Panc1 (cell line): ENCODE measurements at regions not wholly inside any gene's neighbourhood (a gene's known extent, or its start where the extent isn't known, plus 50 kb on each side); places are given as distances from the start of the nearest gene placed in this dataset.

ENCODE experiments used
- ATAC-seq: fragments of 200-7000 bp; cut with Tn5 transposase; 2 replicates; pipeline ENCODE4 v1.9.1; 2020; ENCODE audit warnings: mild to moderate bottlenecking, moderate library complexity
- BruUV-seq: library from RNA; stranded (reverse); fragments of 400-500 nt; replicated peaks from 2 replicates; lab custom pipeline; 2021; lab: Mats Ljungman, UMichigan
- CTCF ChIA-PET: fragments of 300-600 bp; sonication (Branson Sonifier 250); formaldehyde crosslinking; loops from one replicate; lab custom pipeline; 2022; ENCODE audit warnings: antibody characterized with exemption; lab: Charles Lee
- POLR2A ChIA-PET: fragments of 300-600 bp; sonication (Branson Sonifier 250); formaldehyde crosslinking; loops from one replicate; lab custom pipeline; 2022; ENCODE audit warnings: antibody characterized with exemption; lab: Charles Lee
- DNase-seq: peaks from one replicate; pipeline ENCODE4 v3.0.0-alpha.2; 2010; ENCODE audit warnings: low read depth, low spot score
- H3K27ac ChIP-seq: 2 replicates; pipeline ENCODE4 v1.5.1; 2011; ENCODE audit warnings: mild to moderate bottlenecking, low read length, inconsistent platforms
- H3K27me3 ChIP-seq: fragments of 200-500 bp; sonication (Bioruptor generic); 2 replicates; pipeline ENCODE4 v1.6.0; 2014; ENCODE audit warnings: low read length, inconsistent platforms; ENCODE audit not compliant: control insufficient read depth, insufficient read depth
- H3K36me3 ChIP-seq: fragments of 200-500 bp; sonication (Bioruptor generic); 2 replicates; pipeline ENCODE4 v1.5.1; 2014; ENCODE audit warnings: inconsistent platforms, mild to moderate bottlenecking, low read length, moderate library complexity; ENCODE audit not compliant: control insufficient read depth, insufficient read depth
- H3K4me1 ChIP-seq: 2 replicates; pipeline ENCODE4 v1.5.1; 2011; ENCODE audit warnings: inconsistent platforms, mild to moderate bottlenecking, low read length, moderate library complexity; ENCODE audit not compliant: control insufficient read depth, insufficient read depth
- H3K4me3 ChIP-seq, 2 experiments: 2 replicates each; pipeline ENCODE4 v1.5.1; 2011 to 2012; ENCODE audit warnings: low read depth in 2 of 2, low read length in 2 of 2, mild to moderate bottlenecking in 2 of 2, inconsistent platforms in 1 of 2, moderate library complexity in 1 of 2
- H3K9me3 ChIP-seq: fragments of 200-500 bp; sonication (Bioruptor generic); 2 replicates; pipeline ENCODE4 v1.5.1; 2014; ENCODE audit warnings: low read depth, mild to moderate bottlenecking, inconsistent platforms, low read length, moderate library complexity; ENCODE audit not compliant: control insufficient read depth, insufficient read depth
- POLR2AphosphoS5 ChIP-seq: IDR thresholded peaks from 2 replicates; pipeline ENCODE4 v1.6.1; 2012; ENCODE audit warnings: mild to moderate bottlenecking, low read depth, low read length, moderate library complexity
- SIN3A ChIP-seq: IDR thresholded peaks from 2 replicates; pipeline ENCODE4 v1.6.1; 2012; ENCODE audit warnings: low read depth, mild to moderate bottlenecking, low read length, moderate library complexity, borderline replicate concordance; ENCODE audit not compliant: insufficient read depth
- TCF7L2 ChIP-seq: IDR thresholded peaks from 2 replicates; pipeline ENCODE4 v1.6.1; 2011; ENCODE audit warnings: mild to moderate bottlenecking, low read depth, low read length, inconsistent platforms
- in situ Hi-C: cut with HindIII; loops from 2 replicates; pipeline ENCODE4 v1.10.0; 2016; ENCODE audit warnings: low sequenced_read_pairs, low pct_unique_long_range_greater_than_20kb
- intact Hi-C: fragments of 100-400 bp; cut with micrococcal nuclease; formaldehyde crosslinking; loops from one replicate; pipeline ENCODE4 v1.10.0; 2022; ENCODE audit not compliant: unreplicated experiment
- TF ChIP-seq, protein P1 (sequence below): fragments of 450-650 bp; IDR thresholded peaks from 2 replicates; pipeline ENCODE4 v1.5.1; 2017; ENCODE audit warnings: mild to moderate bottlenecking
- TF ChIP-seq, protein P2 (sequence below), 2 experiments: IDR thresholded peaks; 2 replicates each; pipeline ENCODE4 v1.6.1; 2011 to 2012; ENCODE audit warnings: low read depth in 2 of 2, control low read depth in 1 of 2, low read length in 1 of 2, mild to moderate bottlenecking in 1 of 2, moderate library complexity in 1 of 2; ENCODE audit not compliant: insufficient read depth in 1 of 2

DNA sequence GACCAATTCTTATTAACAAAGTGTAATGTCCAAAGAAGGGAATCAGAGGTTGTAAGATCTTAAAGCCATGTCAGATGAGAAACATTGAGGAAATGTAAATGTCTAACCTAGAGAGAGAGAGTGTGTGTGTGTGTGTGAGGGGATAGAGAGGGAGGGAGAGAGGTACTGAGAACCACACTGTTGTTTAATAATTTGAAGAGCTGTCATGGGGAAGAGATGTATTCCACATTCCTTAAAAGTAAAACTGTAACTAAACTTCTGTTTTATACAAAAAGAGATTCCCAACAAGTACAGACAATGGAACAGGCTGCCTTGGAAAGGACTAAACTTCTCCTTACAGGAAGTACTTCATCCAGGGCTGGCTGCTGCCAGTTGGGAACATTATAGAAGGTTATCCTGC is 68.9 kb upstream of the BOC start:
- no peaks in the 10 kb centered on the region for H3K9me3 ChIP-seq
- no peaks in the 10 kb centered on the region for H3K4me1 ChIP-seq
- H3K36me3 ChIP-seq: no peaks in the 10 kb centered on the region
- BruUV-seq: no TSS peak
- H3K27ac ChIP-seq: no peak overlapping the region
- H3K4me3 ChIP-seq: no peak overlapping the region
- in situ Hi-C loops: no loop called here
- POLR2A ChIA-PET: interaction anchor here (0.6 kb wide), 1 partner anchor 151 kb away, joined by 4 read pairs; no protein-coding TSS in a partner anchor
- DNase-seq: no peak
- TF ChIP-seq SIN3A (no peak), POLR2AphosphoS5 (no peak), TCF7L2 (no peak)
- TF ChIP-seq, protein P1, sequence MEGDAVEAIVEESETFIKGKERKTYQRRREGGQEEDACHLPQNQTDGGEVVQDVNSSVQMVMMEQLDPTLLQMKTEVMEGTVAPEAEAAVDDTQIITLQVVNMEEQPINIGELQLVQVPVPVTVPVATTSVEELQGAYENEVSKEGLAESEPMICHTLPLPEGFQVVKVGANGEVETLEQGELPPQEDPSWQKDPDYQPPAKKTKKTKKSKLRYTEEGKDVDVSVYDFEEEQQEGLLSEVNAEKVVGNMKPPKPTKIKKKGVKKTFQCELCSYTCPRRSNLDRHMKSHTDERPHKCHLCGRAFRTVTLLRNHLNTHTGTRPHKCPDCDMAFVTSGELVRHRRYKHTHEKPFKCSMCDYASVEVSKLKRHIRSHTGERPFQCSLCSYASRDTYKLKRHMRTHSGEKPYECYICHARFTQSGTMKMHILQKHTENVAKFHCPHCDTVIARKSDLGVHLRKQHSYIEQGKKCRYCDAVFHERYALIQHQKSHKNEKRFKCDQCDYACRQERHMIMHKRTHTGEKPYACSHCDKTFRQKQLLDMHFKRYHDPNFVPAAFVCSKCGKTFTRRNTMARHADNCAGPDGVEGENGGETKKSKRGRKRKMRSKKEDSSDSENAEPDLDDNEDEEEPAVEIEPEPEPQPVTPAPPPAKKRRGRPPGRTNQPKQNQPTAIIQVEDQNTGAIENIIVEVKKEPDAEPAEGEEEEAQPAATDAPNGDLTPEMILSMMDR: no peak
- TF ChIP-seq, protein P2, sequence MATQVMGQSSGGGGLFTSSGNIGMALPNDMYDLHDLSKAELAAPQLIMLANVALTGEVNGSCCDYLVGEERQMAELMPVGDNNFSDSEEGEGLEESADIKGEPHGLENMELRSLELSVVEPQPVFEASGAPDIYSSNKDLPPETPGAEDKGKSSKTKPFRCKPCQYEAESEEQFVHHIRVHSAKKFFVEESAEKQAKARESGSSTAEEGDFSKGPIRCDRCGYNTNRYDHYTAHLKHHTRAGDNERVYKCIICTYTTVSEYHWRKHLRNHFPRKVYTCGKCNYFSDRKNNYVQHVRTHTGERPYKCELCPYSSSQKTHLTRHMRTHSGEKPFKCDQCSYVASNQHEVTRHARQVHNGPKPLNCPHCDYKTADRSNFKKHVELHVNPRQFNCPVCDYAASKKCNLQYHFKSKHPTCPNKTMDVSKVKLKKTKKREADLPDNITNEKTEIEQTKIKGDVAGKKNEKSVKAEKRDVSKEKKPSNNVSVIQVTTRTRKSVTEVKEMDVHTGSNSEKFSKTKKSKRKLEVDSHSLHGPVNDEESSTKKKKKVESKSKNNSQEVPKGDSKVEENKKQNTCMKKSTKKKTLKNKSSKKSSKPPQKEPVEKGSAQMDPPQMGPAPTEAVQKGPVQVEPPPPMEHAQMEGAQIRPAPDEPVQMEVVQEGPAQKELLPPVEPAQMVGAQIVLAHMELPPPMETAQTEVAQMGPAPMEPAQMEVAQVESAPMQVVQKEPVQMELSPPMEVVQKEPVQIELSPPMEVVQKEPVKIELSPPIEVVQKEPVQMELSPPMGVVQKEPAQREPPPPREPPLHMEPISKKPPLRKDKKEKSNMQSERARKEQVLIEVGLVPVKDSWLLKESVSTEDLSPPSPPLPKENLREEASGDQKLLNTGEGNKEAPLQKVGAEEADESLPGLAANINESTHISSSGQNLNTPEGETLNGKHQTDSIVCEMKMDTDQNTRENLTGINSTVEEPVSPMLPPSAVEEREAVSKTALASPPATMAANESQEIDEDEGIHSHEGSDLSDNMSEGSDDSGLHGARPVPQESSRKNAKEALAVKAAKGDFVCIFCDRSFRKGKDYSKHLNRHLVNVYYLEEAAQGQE (IDR thresholded peaks at IDR 0.05; ENCODE audit: insufficient read depth in 1 of 2, low read depth in 2 of 2, low read length in 1 of 2): no peak
- intact Hi-C loops: no loop called here
- no peak for ATAC-seq
- peaks cover 11% of the 10 kb centered on the region for H3K27me3 ChIP-seq
- CTCF ChIA-PET: no interaction called here

DNA sequence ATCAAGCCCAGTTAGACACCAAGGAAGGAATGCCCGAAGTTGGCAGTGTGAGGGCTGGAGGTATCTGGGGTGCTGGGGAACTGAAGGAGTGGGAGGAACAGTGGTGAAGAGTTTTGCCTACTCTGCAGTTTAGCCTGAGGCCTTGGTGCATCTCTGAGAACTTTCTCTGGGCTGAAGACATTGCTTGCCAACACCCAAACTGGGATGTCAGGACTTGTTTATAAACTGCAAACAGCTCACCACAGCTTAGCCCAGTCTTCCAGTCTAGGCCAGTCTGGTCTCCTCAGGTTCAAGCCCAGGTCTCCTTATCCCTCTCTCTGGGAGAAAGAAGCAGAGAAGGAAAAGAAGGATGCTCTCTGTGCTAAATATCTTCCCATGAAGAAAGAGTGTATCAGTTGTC is 68.0 kb upstream of the BOC start:
- TF ChIP-seq, protein P1: no peak
- no peak for TF ChIP-seq TCF7L2
- no peak for TF ChIP-seq SIN3A
- no peak for TF ChIP-seq POLR2AphosphoS5
- TF ChIP-seq, protein P2 (IDR thresholded peaks at IDR 0.05; ENCODE audit: insufficient read depth in 1 of 2, low read depth in 2 of 2, low read length in 1 of 2): no peak
- no peaks in the 10 kb centered on the region for H3K9me3 ChIP-seq
- in situ Hi-C loops (no loop called here), intact Hi-C loops (no loop called here)
- no peaks in the 10 kb centered on the region for H3K36me3 ChIP-seq
- no peak overlapping the region for H3K4me3 ChIP-seq
- ATAC-seq (no peak), DNase-seq (no peak)
- no TSS peak for BruUV-seq
- peaks cover 12% of the 10 kb centered on the region for H3K27me3 ChIP-seq
- H3K27ac ChIP-seq: no peak overlapping the region
- ChIA-PET CTCF (interaction anchor here (1.3 kb wide), 1 partner anchor 145 kb away, joined by 5 read pairs; no protein-coding TSS in a partner anchor), POLR2A (no interaction called here)
- no peaks in the 10 kb centered on the region for H3K4me1 ChIP-seq
